Vagina (tissue), 2 donors: ENCODE measurements at regions not wholly inside any gene's neighbourhood (a gene's known extent, or its start where the extent isn't known, plus 50 kb on each side); places are given as distances from the start of the nearest gene placed in this dataset.

Experiments used
- POLR2AphosphoS5 ChIP-seq, 2 donors: sonication (generic); formaldehyde crosslinking; IDR thresholded peaks; one replicate each; pipeline ENCODE4 v1.9.0; 2017; ENCODE audit warnings: antibody characterized with exemption in 2 of 2, mild to moderate bottlenecking in 2 of 2, low read depth in 1 of 2; ENCODE audit not compliant: insufficient read depth in 1 of 2
- TF ChIP-seq, protein P1 (sequence below), 3 experiments: fragments of 450-650 bp in 2 of 3; fragments of 200-600 bp in 1 of 3; sonication (generic) in 1 of 3; IDR thresholded peaks; one replicate each; pipeline ENCODE4 v1.5.1; 2017 to 2019; ENCODE audit warnings: antibody characterized with exemption in 3 of 3, mild to moderate bottlenecking in 2 of 3, moderate library complexity in 2 of 3

- TF ChIP-seq, protein P1, sequence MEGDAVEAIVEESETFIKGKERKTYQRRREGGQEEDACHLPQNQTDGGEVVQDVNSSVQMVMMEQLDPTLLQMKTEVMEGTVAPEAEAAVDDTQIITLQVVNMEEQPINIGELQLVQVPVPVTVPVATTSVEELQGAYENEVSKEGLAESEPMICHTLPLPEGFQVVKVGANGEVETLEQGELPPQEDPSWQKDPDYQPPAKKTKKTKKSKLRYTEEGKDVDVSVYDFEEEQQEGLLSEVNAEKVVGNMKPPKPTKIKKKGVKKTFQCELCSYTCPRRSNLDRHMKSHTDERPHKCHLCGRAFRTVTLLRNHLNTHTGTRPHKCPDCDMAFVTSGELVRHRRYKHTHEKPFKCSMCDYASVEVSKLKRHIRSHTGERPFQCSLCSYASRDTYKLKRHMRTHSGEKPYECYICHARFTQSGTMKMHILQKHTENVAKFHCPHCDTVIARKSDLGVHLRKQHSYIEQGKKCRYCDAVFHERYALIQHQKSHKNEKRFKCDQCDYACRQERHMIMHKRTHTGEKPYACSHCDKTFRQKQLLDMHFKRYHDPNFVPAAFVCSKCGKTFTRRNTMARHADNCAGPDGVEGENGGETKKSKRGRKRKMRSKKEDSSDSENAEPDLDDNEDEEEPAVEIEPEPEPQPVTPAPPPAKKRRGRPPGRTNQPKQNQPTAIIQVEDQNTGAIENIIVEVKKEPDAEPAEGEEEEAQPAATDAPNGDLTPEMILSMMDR (IDR thresholded peaks at IDR 0.05): no peak
- no peak for TF ChIP-seq POLR2AphosphoS5 (IDR thresholded peaks at IDR 0.05; ENCODE audit: insufficient read depth in 1 of 2, low read depth in 1 of 2)
Observed at GRCh38 chr20:1741309-1742048, 83.9 kb upstream of the SIRPG start.
